Kidney epithelial cell (primary cell): ENCODE measurements at regions not wholly inside any gene's neighbourhood (a gene's known extent, or its start where the extent isn't known, plus 50 kb on each side); places are given as distances from the start of the nearest gene placed in this dataset.

Experiments used
- DNase-seq: peaks from one replicate; pipeline ENCODE4 v3.0.0-alpha.2; 2010; ENCODE audit warnings: low read depth
- H3K27me3 ChIP-seq: 2 replicates; pipeline ENCODE4 v1.6.0; 2011; ENCODE audit warnings: low read length; ENCODE audit not compliant: control insufficient read depth, insufficient read depth
- H3K36me3 ChIP-seq: 2 replicates; pipeline ENCODE4 v1.5.1; 2011; ENCODE audit warnings: low read length; ENCODE audit not compliant: control insufficient read depth, insufficient read depth
- H3K4me3 ChIP-seq: 2 replicates; pipeline ENCODE4 v1.5.1; 2011; ENCODE audit warnings: low read depth, mild to moderate bottlenecking, control low read depth, low read length
- CTCF ChIP-seq: IDR thresholded peaks from 2 replicates; pipeline ENCODE4 v1.5.1; 2011; ENCODE audit warnings: mild to moderate bottlenecking, moderate library complexity, low read length, control low read depth, inconsistent platforms; ENCODE audit not compliant: insufficient read depth, poor library complexity, severe bottlenecking

DNA sequence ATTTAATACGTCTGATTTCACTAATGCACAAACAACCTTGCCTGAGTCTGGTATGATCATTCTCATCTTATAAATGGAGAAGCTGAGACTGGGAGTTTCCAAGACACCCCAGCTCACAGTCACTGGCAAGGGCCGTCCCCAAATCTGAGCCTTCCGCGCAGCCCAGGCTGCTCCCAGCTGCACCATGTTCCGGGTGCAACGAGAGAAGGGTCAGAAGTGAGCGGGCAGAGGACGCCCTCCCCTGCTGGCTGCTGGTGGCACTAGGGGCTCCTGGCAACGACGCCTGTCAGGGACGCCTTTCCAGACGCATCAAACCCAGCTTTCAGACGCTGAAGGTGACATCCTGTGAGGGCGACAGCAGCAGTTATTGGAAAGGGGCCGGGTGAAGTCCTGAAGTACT lies 115.3 kb upstream of the PROKR2 start:
- H3K36me3 ChIP-seq: no peaks in the 10 kb centered on the region
- H3K27me3 ChIP-seq: no peaks in the 10 kb centered on the region
- DNase-seq: no peak
- no peak for TF ChIP-seq CTCF
- no peak overlapping the region for H3K4me3 ChIP-seq

DNA sequence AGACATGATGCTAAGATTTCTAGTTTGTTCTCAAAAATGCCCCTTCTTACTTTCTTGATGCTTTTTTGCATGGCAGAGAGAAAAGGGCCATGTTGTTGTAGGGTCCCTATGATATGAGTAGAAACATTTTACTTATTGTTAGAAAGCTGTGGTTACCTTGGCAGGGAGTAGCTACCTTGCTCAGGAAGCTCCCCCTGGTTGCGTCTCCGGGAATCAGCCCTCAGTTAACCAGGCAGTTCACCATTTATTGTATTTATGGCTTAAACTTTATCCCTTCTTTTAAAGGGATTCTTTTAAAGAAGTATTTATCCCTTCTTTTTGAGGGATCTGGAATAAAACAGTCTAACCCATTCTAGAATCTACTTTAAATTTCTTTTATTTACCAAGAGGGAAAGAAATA lies 113.9 kb upstream of the PROKR2 start:
- no peaks in the 10 kb centered on the region for H3K36me3 ChIP-seq
- no peak overlapping the region for H3K4me3 ChIP-seq
- no peaks in the 10 kb centered on the region for H3K27me3 ChIP-seq
- peak; percentile 12 for TF ChIP-seq CTCF
- no peak for DNase-seq

GRCh38 chr20:5426026-5426425 lies 109.3 kb upstream of the PROKR2 start:
- no peaks in the 10 kb centered on the region for H3K36me3 ChIP-seq
- H3K27me3 ChIP-seq: no peaks in the 10 kb centered on the region
- no peak overlapping the region for H3K4me3 ChIP-seq
- no peak for DNase-seq
- no peak for TF ChIP-seq CTCF

DNA sequence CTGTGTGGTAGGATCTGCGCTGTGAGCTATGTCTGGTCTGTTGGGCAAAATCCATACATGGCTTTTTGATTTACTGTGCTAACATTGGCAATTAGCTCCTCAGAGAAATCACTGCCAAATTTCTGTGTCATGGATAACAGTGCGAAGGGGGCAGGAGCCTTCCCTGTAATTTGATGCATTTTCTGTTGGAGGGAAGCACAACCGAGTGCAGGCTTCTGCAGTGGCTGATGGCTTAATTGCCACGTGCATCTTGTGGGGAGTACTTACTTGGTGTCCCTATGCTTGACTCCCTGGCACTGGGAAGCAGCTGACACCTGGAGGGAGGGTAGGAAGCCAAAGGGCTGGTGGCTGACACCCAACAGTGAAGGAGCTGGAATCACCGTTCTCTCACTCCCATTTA lies 99.3 kb upstream of the PROKR2 start:
- TF ChIP-seq CTCF: no peak
- Histone ChIP-seq H3K27me3 (no peaks in the 10 kb centered on the region), H3K36me3 (no peaks in the 10 kb centered on the region), H3K4me3 (no peak overlapping the region)
- no peak for DNase-seq

- no peak for DNase-seq
- no peak for TF ChIP-seq CTCF
These were observed 96.6 kb upstream of the PROKR2 start for GRCh38 chr20:5413394-5413793.

DNA sequence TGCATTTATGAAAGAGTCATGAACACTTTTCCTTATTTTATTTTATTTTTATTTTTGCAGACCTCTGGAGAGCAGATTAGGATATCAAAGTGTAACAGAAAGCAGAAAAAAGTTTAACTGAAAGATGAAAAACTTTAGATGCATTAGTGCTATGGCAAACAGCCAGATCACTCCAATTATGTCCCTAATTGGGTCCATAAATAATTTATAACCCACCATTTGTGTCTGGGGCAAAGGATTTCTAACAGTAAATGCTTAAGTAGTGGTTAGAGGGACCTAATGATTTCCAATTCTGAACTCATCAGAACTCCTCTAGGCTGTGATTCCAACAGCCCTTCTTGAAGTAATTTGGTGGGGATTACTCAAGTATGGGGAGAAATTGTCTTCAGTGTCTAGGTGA lies 93.7 kb upstream of the PROKR2 start:
- Histone ChIP-seq H3K36me3 (no peaks in the 10 kb centered on the region), H3K4me3 (no peak overlapping the region), H3K27me3 (no peaks in the 10 kb centered on the region)
- TF ChIP-seq CTCF: no peak
- no peak for DNase-seq

More at GRCh38 chr20:5413394-5413793, 96.6 kb upstream of the PROKR2 start:
- Histone ChIP-seq H3K27me3 (no peaks in the 10 kb centered on the region), H3K4me3 (no peak overlapping the region), H3K36me3 (no peaks in the 10 kb centered on the region)
